Fibroblast of lung (primary cell): ENCODE measurements at regions not wholly inside any gene's neighbourhood (a gene's known extent, or its start where the extent isn't known, plus 50 kb on each side); places are given as distances from the start of the nearest gene placed in this dataset.

Source experiments
- CTCF ChIP-seq, 2 donors: IDR thresholded peaks in 1 of 2; conservative IDR thresholded peaks in 1 of 2; 1 replicate in 1 of 2; 2 replicates in 1 of 2; pipeline ENCODE4 v1.5.1; 2011 to 2012; ENCODE audit warnings: low read length in 2 of 2, control low read depth in 1 of 2, inconsistent platforms in 1 of 2, low read depth in 1 of 2, mild to moderate bottlenecking in 1 of 2
- EZH2 ChIP-seq: IDR thresholded peaks from 2 replicates; pipeline ENCODE4 v1.5.1; 2012; ENCODE audit warnings: low read length, control low read depth, mild to moderate bottlenecking; ENCODE audit errors: missing control alignments

GRCh38 chr4:57199267-57199666, 89.1 kb upstream of the IGFBP7 start:
- TF ChIP-seq CTCF (conservative IDR thresholded peaks at IDR 0.05 in 1 of 2, IDR thresholded peaks at IDR 0.05 in 1 of 2; ENCODE audit: low read depth in 1 of 2, low read length in 2 of 2) (no peak), EZH2 (no peak)
